IgD-negative memory B cell (primary cell): ENCODE measurements at regions not wholly inside any gene's neighbourhood (a gene's known extent, or its start where the extent isn't known, plus 50 kb on each side); places are given as distances from the start of the nearest gene placed in this dataset.
A peak's percentile ranks its signal among the peaks of the same experiment; 100 is the strongest.

Source experiments
- H3K27ac Mint-ChIP-seq, 3 donors: one replicate each; pipeline ENCODE4 v1.8.0; 2020 to 2022; ENCODE audit warnings: mild to moderate bottlenecking in 3 of 3, mixed read lengths in 3 of 3, moderate library complexity in 1 of 3
- H3K27me3 Mint-ChIP-seq: one replicate; pipeline ENCODE4 v1.8.0; 2021; ENCODE audit warnings: mixed read lengths
- H3K36me3 Mint-ChIP-seq: one replicate; pipeline ENCODE4 v1.8.0; 2020; ENCODE audit warnings: mild to moderate bottlenecking, mixed read lengths
- H3K4me1 Mint-ChIP-seq, 3 donors: one replicate each; pipeline ENCODE4 v1.8.0; 2020 to 2022; ENCODE audit warnings: mixed read lengths in 3 of 3, mild to moderate bottlenecking in 1 of 3
- H3K4me3 Mint-ChIP-seq, 4 donors: one replicate each; pipeline ENCODE4 v1.8.0; 2020 to 2022; ENCODE audit warnings: mild to moderate bottlenecking in 4 of 4, mixed read lengths in 4 of 4, moderate library complexity in 3 of 4
- H3K9me3 Mint-ChIP-seq, 3 donors: one replicate each; pipeline ENCODE4 v1.8.0; 2020 to 2021; ENCODE audit warnings: mixed read lengths in 3 of 3, mild to moderate bottlenecking in 1 of 3

DNA sequence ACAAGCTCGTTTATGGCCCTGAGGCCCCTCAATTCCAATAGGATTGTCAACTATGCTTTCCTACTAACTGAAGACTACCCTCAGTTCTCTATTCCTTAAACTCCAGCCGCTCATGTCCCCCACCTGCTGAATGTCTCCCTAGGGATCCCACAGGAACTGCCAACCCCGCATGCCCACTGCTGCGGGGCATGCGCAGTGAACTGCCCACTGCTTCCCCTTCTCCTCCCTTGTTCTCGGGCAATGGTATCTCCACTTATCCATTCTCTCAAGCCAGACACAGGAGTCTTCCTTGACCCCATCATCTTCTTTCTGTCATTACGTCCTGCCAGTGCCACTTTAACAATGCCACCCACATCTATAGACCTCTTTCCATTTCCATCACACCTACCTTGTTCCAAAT, 90.0 kb downstream of the FGF18 start:
- Mint-ChIP-seq H3K27me3 (no peaks in the 10 kb centered on the region), H3K9me3 (no peaks in the 10 kb centered on the region), H3K4me3 (no peak overlapping the region), H3K4me1 (no peaks in the 10 kb centered on the region), H3K27ac (peak overlapping the region in 1 of 3 donors; percentile 50), H3K36me3 (no peaks in the 10 kb centered on the region)

DNA sequence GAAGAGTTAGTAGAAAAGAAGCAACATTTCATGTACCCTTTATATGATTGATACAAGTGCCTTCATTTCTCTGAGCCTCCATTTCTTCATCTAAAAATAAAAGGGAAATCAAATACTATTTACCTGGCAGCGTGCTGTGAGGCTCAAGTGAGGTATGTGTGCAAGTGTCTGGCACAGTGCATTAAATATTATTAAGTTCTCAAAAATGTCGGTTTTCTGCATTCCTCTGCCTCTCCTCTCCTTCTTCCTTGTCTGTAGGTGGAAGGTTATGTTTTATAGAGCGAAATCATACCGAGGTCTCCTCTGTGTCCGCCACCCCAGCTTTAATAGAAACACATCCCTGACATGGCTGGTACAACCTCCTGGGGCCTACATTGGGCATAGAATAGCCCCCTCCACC, 93.0 kb downstream of the FGF18 start:
- Mint-ChIP-seq H3K4me1 (no peaks in the 10 kb centered on the region), H3K27ac (no peak overlapping the region), H3K27me3 (no peaks in the 10 kb centered on the region)

GRCh38 chr5:171513591-171513990, 94.1 kb downstream of the FGF18 start:
- Mint-ChIP-seq H3K9me3 (no peaks in the 10 kb centered on the region), H3K4me3 (no peak overlapping the region), H3K27me3 (peaks cover 5% of the 10 kb centered on the region), H3K4me1 (no peaks in the 10 kb centered on the region), H3K36me3 (no peaks in the 10 kb centered on the region), H3K27ac (no peak overlapping the region)

More for the DNA sequence above, 93.0 kb downstream of the FGF18 start:
- Mint-ChIP-seq H3K9me3 (no peaks in the 10 kb centered on the region), H3K36me3 (no peaks in the 10 kb centered on the region), H3K4me3 (no peak overlapping the region)

DNA sequence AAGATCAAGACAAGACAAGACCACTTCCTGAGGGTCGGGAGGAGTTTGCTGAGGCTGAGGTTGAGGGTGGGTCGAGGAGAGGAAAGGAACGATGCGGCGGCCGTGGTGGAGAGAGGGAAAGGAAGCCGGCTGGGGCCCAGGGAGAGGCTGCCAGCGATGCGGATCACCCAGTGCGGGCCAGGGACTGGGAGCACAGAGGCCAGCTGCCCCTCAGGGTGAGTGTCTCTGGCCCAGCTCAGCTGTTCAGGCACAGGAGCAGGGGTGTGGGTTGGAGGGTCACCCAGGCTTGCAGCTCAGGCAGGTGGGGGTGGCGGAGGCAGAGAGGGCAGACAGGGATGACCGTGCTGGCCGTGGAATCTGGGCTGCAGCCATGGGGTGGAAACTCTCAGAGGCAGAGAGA, 99.5 kb downstream of the FGF18 start:
- peak overlapping the region in 1 of 3 donors; percentile 42 for H3K27ac Mint-ChIP-seq
- no peaks in the 10 kb centered on the region for H3K9me3 Mint-ChIP-seq
- H3K4me1 Mint-ChIP-seq: no peaks in the 10 kb centered on the region
- no peaks in the 10 kb centered on the region for H3K36me3 Mint-ChIP-seq
- H3K4me3 Mint-ChIP-seq: no peak overlapping the region
- peaks cover 5% of the 10 kb centered on the region for H3K27me3 Mint-ChIP-seq

DNA sequence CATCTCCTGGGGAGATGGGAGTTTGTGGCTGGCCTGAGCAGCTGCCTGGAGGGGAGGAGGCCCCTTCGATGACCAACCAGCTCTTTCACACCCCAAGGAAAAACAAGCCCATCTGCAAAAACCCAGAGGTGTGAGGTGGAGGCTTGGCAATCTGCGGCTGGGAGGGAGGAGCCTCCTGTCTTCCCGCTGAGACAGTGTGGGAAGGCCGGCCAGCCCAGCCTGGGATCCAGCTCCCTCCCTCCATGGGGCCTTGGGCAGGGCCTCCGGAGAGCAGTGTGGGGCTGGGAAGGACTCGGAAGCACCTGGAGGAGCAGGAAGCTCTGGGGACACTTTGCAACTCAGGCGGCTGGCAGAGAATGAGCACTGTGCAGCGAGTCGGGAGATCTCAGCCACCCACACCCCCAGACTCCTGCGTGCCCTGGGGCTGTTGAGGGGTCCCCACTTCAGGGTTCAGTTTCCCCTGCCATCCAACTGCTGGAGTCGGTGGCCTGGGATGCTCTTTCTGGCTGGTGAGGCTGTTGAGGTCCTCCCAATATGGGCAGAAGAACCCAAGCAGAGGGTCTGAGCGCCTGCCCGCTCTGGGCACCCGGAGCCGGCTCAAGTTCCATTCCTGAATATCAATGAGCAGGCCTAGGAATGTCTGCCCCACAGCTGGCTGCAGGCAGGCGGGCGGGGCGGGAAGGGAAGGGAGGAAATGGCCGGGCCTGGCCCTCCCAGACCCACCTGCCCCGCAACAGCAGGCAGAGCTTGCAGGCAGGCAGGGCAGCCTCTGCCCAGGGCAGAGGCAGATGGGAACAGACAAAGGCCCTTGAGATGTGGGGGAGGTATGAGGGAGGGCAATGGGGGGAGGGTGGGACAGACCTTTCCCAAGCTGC, 101.1 kb downstream of the FGF18 start:
- Mint-ChIP-seq H3K4me1 (no peaks in the 10 kb centered on the region), H3K27me3 (peaks cover 5% of the 10 kb centered on the region), H3K27ac (no peak overlapping the region), H3K9me3 (peaks cover 0 to 5% (median 0%) of the 10 kb centered on the region in 3 donors), H3K36me3 (no peaks in the 10 kb centered on the region), H3K4me3 (no peak overlapping the region)

DNA sequence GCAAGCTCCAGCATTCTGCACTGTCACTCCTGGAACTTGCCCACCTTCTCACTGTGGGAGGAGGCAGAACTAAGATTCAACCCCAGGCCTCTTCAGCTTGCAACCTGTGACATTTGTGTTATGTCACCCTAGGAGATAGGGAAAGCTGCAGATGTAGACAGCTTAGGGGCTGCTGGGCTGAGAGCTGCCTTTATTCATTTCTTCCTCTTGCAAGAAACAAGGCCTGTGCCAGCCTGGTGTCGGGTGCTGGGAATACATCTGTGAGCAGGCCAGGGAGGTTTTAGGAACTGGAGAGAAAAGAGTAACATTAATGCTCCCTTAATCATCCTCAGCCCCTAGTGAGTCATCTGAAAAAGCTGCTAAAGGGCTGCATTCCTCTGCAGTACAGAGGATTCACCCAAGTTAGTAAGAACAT, 101.8 kb downstream of the FGF18 start:
- no peaks in the 10 kb centered on the region for H3K36me3 Mint-ChIP-seq
- peaks cover 5% of the 10 kb centered on the region for H3K27me3 Mint-ChIP-seq
- H3K9me3 Mint-ChIP-seq: peaks cover 0 to 5% (median 0%) of the 10 kb centered on the region in 3 donors
- no peak overlapping the region for H3K27ac Mint-ChIP-seq
- H3K4me1 Mint-ChIP-seq: no peaks in the 10 kb centered on the region
- no peak overlapping the region for H3K4me3 Mint-ChIP-seq

GRCh38 chr5:171521679-171522078, 102.2 kb downstream of the FGF18 start:
- Mint-ChIP-seq H3K36me3 (no peaks in the 10 kb centered on the region), H3K4me1 (no peaks in the 10 kb centered on the region), H3K4me3 (no peak overlapping the region), H3K27ac (no peak overlapping the region), H3K9me3 (peaks cover 0 to 5% (median 0%) of the 10 kb centered on the region in 3 donors), H3K27me3 (peaks cover 5% of the 10 kb centered on the region)

GRCh38 chr5:171523781-171524180, 104.3 kb downstream of the FGF18 start:
- H3K36me3 Mint-ChIP-seq: no peaks in the 10 kb centered on the region
- H3K4me3 Mint-ChIP-seq: no peak overlapping the region
- H3K4me1 Mint-ChIP-seq: no peaks in the 10 kb centered on the region
- no peak overlapping the region for H3K27ac Mint-ChIP-seq
- peaks cover 0 to 5% (median 0%) of the 10 kb centered on the region in 3 donors for H3K9me3 Mint-ChIP-seq
- no peaks in the 10 kb centered on the region for H3K27me3 Mint-ChIP-seq

GRCh38 chr5:171524466-171524865, 105.0 kb downstream of the FGF18 start:
- Mint-ChIP-seq H3K27me3 (no peaks in the 10 kb centered on the region), H3K36me3 (no peaks in the 10 kb centered on the region), H3K4me3 (no peak overlapping the region), H3K4me1 (no peaks in the 10 kb centered on the region), H3K27ac (no peak overlapping the region), H3K9me3 (peaks cover 0 to 5% (median 0%) of the 10 kb centered on the region in 3 donors)

GRCh38 chr5:171525085-171525484, 105.6 kb downstream of the FGF18 start:
- H3K9me3 Mint-ChIP-seq: peaks cover 0 to 5% (median 0%) of the 10 kb centered on the region in 3 donors
- H3K27me3 Mint-ChIP-seq: no peaks in the 10 kb centered on the region
- H3K27ac Mint-ChIP-seq: no peak overlapping the region
- H3K36me3 Mint-ChIP-seq: no peaks in the 10 kb centered on the region
- no peaks in the 10 kb centered on the region for H3K4me1 Mint-ChIP-seq
- H3K4me3 Mint-ChIP-seq: no peak overlapping the region

DNA sequence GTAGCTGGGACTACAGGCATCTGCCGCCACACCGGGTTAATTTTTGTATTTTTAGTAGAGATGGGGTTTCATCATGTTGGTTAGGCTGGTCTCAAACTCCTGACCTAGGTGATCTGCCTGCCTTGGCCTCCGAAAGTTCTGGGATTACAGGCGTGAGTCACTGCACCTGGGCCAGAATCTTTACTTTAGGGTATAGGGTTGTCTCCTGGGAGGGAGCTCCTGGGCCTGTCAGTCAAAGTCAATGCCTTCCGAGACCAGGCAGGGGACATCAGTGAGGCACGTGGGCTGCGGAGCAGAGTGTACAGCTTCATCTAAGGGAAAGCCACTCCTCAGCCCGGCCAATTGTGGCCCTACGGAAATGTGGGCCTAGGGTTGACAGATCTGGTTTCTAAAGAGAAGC, 108.6 kb downstream of the FGF18 start:
- H3K4me1 Mint-ChIP-seq: no peaks in the 10 kb centered on the region
- H3K4me3 Mint-ChIP-seq: no peak overlapping the region
- H3K27me3 Mint-ChIP-seq: no peaks in the 10 kb centered on the region

GRCh38 chr5:171528865-171529614, 109.6 kb downstream of the FGF18 start:
- peaks cover 0 to 7% (median 5%) of the 10 kb centered on the region in 3 donors for H3K9me3 Mint-ChIP-seq

More for the DNA sequence above, 108.6 kb downstream of the FGF18 start:
- H3K27ac Mint-ChIP-seq: no peak overlapping the region
- peaks cover 0 to 5% (median 2%) of the 10 kb centered on the region in 3 donors for H3K9me3 Mint-ChIP-seq
- H3K36me3 Mint-ChIP-seq: no peaks in the 10 kb centered on the region

DNA sequence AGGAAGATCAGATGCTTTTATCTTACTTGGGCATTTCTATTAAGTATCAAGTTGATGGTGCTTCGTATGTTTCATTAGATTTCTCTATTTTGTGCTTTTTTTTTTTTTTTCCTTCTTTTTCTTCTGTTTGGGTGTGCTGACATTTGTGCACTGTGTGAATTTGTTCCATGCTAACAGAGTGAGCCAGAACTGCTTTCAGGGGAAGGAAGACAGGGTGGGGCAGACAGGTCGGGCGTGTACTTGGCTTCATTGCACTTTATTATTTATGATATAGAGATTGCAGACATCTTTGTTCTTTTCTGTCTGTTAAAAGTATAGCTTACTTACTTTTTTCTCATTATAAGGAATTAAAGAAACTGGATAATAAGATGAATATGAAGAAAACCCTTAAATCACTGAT, 112.2 kb downstream of the FGF18 start:
- H3K4me3 Mint-ChIP-seq: no peak overlapping the region
- no peaks in the 10 kb centered on the region for H3K36me3 Mint-ChIP-seq
- no peaks in the 10 kb centered on the region for H3K4me1 Mint-ChIP-seq
- peaks cover 0 to 5% (median 2%) of the 10 kb centered on the region in 3 donors for H3K9me3 Mint-ChIP-seq
- H3K27me3 Mint-ChIP-seq: no peaks in the 10 kb centered on the region
- no peak overlapping the region for H3K27ac Mint-ChIP-seq

More at GRCh38 chr5:171528865-171529614, 109.6 kb downstream of the FGF18 start:
- H3K27me3 Mint-ChIP-seq: no peaks in the 10 kb centered on the region
- H3K4me3 Mint-ChIP-seq: no peak overlapping the region
- no peak overlapping the region for H3K27ac Mint-ChIP-seq
- H3K4me1 Mint-ChIP-seq: no peaks in the 10 kb centered on the region
- no peaks in the 10 kb centered on the region for H3K36me3 Mint-ChIP-seq

- Mint-ChIP-seq H3K36me3 (no peaks in the 10 kb centered on the region), H3K9me3 (peaks cover 0 to 5% (median 2%) of the 10 kb centered on the region in 3 donors), H3K4me3 (no peak overlapping the region), H3K27ac (no peak overlapping the region), H3K27me3 (peaks cover 3% of the 10 kb centered on the region), H3K4me1 (no peaks in the 10 kb centered on the region)
Measured at GRCh38 chr5:171533153-171533552, 113.7 kb downstream of the FGF18 start.

DNA sequence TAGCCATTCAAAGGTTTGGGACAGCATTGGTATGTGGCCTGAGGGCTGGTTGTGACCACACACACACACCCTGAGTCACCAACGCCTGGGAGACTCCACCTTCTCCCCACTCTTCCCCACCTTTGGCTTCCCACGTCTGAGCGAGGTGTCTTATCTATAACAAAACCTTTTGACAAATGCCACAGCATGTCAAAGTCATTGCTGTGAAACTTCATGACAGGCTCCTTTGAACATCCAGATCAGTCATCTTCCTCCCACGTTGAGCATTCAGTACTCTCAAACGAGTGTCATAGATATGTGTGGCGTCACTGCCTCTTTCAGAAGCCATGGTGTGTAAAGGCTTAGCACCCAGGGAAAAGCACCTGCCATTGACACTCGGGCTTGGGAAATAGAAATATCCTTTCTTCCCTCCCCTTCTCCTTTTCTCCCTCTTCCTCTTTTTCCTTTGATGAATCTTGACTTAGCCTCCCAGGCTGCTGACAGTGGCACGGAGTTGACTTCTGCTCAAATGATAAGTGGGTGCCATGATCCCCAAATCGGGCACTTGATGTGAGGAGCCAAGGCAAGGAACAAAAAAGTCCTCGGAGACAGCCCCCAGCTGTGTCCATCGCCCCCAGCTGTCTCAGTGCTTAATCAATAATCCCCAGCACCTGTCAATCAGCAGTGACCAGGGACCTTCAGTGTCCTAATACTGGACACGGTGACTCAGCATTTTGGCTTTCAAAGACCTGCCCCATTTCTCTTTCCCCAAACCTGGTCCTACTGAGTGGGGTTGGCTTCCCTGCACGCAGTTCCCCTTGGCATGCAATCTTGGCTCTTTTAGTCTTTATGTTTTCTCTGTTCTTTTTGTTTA, 114.8 kb downstream of the FGF18 start:
- Mint-ChIP-seq H3K27me3 (peaks cover 3% of the 10 kb centered on the region), H3K27ac (no peak overlapping the region), H3K36me3 (no peaks in the 10 kb centered on the region), H3K9me3 (peaks cover 0 to 5% (median 2%) of the 10 kb centered on the region in 3 donors), H3K4me3 (no peak overlapping the region), H3K4me1 (no peaks in the 10 kb centered on the region)
